ENCODE measurements at regions not wholly inside any gene's neighbourhood (a gene's known extent, or its start where the extent isn't known, plus 50 kb on each side); places are given as distances from the start of the nearest gene placed in this dataset.

DNA sequence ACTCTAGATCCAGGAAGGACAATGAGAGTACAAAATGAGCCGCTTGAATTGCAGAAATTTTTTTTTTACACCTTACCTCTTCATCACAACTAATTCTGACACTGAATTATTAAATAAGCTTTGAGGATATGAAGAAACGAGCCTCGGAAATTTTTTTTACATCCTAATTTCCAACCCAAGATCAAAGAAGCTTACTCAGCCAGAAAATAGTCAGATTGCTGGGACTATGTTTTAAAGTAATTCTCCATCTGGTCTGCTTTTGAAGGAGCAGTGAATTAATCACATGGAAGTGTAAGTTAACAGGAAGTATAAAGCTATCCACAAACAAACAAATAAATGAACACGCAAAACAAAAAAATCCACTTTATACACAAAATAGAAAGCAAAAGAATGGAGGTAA, 437.0 kb upstream of the KCNMB2 start:
- no peak for TF ChIP-seq CSDC2 (CRISPR knock-in tag; IDR thresholded peaks at IDR 0.05)
- TF ChIP-seq ESRRG (CRISPR knock-in tag; IDR thresholded peaks at IDR 0.05) = no peak
- TF ChIP-seq, protein P1, sequence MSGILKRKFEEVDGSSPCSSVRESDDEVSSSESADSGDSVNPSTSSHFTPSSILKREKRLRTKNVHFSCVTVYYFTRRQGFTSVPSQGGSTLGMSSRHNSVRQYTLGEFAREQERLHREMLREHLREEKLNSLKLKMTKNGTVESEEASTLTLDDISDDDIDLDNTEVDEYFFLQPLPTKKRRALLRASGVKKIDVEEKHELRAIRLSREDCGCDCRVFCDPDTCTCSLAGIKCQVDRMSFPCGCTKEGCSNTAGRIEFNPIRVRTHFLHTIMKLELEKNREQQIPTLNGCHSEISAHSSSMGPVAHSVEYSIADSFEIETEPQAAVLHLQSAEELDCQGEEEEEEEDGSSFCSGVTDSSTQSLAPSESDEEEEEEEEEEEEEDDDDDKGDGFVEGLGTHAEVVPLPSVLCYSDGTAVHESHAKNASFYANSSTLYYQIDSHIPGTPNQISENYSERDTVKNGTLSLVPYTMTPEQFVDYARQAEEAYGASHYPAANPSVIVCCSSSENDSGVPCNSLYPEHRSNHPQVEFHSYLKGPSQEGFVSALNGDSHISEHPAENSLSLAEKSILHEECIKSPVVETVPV (CRISPR knock-in tag; IDR thresholded peaks at IDR 0.05) = no peak
- TF ChIP-seq, protein P2, sequence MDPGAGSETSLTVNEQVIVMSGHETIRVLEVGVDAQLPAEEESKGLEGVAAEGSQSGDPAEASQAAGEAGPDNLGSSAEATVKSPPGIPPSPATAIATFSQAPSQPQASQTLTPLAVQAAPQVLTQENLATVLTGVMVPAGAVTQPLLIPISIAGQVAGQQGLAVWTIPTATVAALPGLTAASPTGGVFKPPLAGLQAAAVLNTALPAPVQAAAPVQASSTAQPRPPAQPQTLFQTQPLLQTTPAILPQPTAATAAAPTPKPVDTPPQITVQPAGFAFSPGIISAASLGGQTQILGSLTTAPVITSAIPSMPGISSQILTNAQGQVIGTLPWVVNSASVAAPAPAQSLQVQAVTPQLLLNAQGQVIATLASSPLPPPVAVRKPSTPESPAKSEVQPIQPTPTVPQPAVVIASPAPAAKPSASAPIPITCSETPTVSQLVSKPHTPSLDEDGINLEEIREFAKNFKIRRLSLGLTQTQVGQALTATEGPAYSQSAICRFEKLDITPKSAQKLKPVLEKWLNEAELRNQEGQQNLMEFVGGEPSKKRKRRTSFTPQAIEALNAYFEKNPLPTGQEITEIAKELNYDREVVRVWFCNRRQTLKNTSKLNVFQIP (CRISPR knock-in tag; IDR thresholded peaks at IDR 0.05; ENCODE audit: borderline replicate concordance, low read depth) = no peak
- TF ChIP-seq TCF4 (CRISPR knock-in tag; IDR thresholded peaks at IDR 0.05; ENCODE audit: borderline replicate concordance) = no peak
- TF ChIP-seq ARNTL (CRISPR knock-in tag; IDR thresholded peaks at IDR 0.05; ENCODE audit: borderline replicate concordance, low read depth) = no peak
- no peak for TF ChIP-seq PPARA (CRISPR knock-in tag; IDR thresholded peaks at IDR 0.05; ENCODE audit: borderline replicate concordance)
- TF ChIP-seq, protein P3, sequence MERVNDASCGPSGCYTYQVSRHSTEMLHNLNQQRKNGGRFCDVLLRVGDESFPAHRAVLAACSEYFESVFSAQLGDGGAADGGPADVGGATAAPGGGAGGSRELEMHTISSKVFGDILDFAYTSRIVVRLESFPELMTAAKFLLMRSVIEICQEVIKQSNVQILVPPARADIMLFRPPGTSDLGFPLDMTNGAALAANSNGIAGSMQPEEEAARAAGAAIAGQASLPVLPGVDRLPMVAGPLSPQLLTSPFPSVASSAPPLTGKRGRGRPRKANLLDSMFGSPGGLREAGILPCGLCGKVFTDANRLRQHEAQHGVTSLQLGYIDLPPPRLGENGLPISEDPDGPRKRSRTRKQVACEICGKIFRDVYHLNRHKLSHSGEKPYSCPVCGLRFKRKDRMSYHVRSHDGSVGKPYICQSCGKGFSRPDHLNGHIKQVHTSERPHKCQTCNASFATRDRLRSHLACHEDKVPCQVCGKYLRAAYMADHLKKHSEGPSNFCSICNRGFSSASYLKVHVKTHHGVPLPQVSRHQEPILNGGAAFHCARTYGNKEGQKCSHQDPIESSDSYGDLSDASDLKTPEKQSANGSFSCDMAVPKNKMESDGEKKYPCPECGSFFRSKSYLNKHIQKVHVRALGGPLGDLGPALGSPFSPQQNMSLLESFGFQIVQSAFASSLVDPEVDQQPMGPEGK (CRISPR knock-in tag; IDR thresholded peaks at IDR 0.05; ENCODE audit: borderline replicate concordance) = no peak
- TF ChIP-seq ZNF70 (CRISPR knock-in tag; IDR thresholded peaks at IDR 0.05) = no peak
- no peak for TF ChIP-seq ZFP3 (CRISPR knock-in tag; IDR thresholded peaks at IDR 0.05)
- TF ChIP-seq RARB (CRISPR knock-in tag; IDR thresholded peaks at IDR 0.05) = no peak
- TF ChIP-seq SNAI2 (CRISPR knock-in tag; IDR thresholded peaks at IDR 0.05) = no peak
- no peak for TF ChIP-seq BACH2 (CRISPR knock-in tag; IDR thresholded peaks at IDR 0.05; ENCODE audit: borderline replicate concordance)
- TF ChIP-seq, protein P4, sequence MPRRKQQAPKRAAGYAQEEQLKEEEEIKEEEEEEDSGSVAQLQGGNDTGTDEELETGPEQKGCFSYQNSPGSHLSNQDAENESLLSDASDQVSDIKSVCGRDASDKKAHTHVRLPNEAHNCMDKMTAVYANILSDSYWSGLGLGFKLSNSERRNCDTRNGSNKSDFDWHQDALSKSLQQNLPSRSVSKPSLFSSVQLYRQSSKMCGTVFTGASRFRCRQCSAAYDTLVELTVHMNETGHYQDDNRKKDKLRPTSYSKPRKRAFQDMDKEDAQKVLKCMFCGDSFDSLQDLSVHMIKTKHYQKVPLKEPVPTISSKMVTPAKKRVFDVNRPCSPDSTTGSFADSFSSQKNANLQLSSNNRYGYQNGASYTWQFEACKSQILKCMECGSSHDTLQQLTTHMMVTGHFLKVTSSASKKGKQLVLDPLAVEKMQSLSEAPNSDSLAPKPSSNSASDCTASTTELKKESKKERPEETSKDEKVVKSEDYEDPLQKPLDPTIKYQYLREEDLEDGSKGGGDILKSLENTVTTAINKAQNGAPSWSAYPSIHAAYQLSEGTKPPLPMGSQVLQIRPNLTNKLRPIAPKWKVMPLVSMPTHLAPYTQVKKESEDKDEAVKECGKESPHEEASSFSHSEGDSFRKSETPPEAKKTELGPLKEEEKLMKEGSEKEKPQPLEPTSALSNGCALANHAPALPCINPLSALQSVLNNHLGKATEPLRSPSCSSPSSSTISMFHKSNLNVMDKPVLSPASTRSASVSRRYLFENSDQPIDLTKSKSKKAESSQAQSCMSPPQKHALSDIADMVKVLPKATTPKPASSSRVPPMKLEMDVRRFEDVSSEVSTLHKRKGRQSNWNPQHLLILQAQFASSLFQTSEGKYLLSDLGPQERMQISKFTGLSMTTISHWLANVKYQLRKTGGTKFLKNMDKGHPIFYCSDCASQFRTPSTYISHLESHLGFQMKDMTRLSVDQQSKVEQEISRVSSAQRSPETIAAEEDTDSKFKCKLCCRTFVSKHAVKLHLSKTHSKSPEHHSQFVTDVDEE (CRISPR knock-in tag; IDR thresholded peaks at IDR 0.05) = no peak
- no peak for TF ChIP-seq ISL1 (CRISPR knock-in tag; IDR thresholded peaks at IDR 0.05)
- ATAC-seq = no peak

DNA sequence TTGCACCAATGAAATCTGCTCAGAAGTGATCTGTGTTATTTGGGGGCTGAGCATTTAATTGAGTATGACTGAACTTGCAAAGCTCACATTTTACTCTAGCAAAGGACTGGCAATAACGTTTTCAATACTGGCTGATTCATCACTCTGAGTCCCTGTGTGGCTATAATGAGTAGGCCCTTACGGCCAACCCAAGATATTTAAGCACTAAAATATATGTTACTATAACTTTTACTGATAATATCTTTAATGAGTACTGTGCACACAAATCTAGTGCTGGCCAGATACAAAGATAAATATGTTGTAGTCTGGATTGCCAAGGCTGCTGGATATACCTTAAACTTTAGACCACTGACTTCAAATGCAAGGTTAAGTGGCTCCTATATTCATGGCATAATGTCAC, 436.4 kb upstream of the KCNMB2 start:
- peak; percentile 35; the same call in 1 of the 3 replicates for ATAC-seq
- TF ChIP-seq ZNF8 (CRISPR knock-in tag; IDR thresholded peaks at IDR 0.05) (no peak), SNAI2 (CRISPR knock-in tag; IDR thresholded peaks at IDR 0.05) (no peak), ARNTL (CRISPR knock-in tag; IDR thresholded peaks at IDR 0.05; ENCODE audit: borderline replicate concordance, low read depth) (no peak), ZFP3 (CRISPR knock-in tag; IDR thresholded peaks at IDR 0.05) (no peak), ISL1 (CRISPR knock-in tag; IDR thresholded peaks at IDR 0.05) (no peak), ZNF70 (CRISPR knock-in tag; IDR thresholded peaks at IDR 0.05) (no peak), ZFP30 (CRISPR knock-in tag; IDR thresholded peaks at IDR 0.05) (no peak), ESRRG (CRISPR knock-in tag; IDR thresholded peaks at IDR 0.05) (no peak), PPARA (CRISPR knock-in tag; IDR thresholded peaks at IDR 0.05; ENCODE audit: borderline replicate concordance) (no peak), RARB (CRISPR knock-in tag; IDR thresholded peaks at IDR 0.05) (no peak)
- TF ChIP-seq, protein P2 (CRISPR knock-in tag; IDR thresholded peaks at IDR 0.05; ENCODE audit: borderline replicate concordance, low read depth) = no peak
- TF ChIP-seq, protein P1 (CRISPR knock-in tag; IDR thresholded peaks at IDR 0.05) = no peak

DNA sequence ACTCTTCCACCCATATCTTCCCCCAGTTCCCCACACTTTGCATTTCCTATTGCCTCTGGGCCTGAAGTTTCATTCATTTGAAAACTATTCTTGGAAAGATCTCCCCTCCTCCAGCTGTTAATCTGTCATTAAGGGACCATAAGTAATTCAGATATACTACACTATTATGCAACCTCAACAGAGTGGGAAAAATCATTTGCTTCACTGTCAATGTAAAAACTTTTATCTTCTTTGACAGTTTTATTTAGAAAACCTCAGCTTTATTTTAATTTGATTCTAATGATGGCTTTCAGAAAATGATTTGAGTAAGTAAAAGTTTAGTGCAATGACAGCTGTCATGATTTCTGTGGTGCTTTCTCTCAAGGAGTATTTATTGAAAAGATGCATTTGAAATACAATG, 435.3 kb upstream of the KCNMB2 start:
- no peak for ATAC-seq
- TF ChIP-seq PPARA (CRISPR knock-in tag; IDR thresholded peaks at IDR 0.05; ENCODE audit: borderline replicate concordance) (no peak), ZNF8 (CRISPR knock-in tag; IDR thresholded peaks at IDR 0.05) (no peak), ARNTL (CRISPR knock-in tag; IDR thresholded peaks at IDR 0.05; ENCODE audit: borderline replicate concordance, low read depth) (no peak), ZNF565 (CRISPR knock-in tag; conservative IDR thresholded peaks at IDR 0.05; ENCODE audit: low read depth) (no peak), RARB (CRISPR knock-in tag; IDR thresholded peaks at IDR 0.05) (no peak), ISL1 (CRISPR knock-in tag; IDR thresholded peaks at IDR 0.05) (no peak), ESRRG (CRISPR knock-in tag; IDR thresholded peaks at IDR 0.05) (no peak), GLIS3 (CRISPR knock-in tag; IDR thresholded peaks at IDR 0.05) (no peak), ZNF70 (CRISPR knock-in tag; IDR thresholded peaks at IDR 0.05) (no peak), ZC3H10 (CRISPR knock-in tag; IDR thresholded peaks at IDR 0.05) (no peak)
- TF ChIP-seq, protein P5, sequence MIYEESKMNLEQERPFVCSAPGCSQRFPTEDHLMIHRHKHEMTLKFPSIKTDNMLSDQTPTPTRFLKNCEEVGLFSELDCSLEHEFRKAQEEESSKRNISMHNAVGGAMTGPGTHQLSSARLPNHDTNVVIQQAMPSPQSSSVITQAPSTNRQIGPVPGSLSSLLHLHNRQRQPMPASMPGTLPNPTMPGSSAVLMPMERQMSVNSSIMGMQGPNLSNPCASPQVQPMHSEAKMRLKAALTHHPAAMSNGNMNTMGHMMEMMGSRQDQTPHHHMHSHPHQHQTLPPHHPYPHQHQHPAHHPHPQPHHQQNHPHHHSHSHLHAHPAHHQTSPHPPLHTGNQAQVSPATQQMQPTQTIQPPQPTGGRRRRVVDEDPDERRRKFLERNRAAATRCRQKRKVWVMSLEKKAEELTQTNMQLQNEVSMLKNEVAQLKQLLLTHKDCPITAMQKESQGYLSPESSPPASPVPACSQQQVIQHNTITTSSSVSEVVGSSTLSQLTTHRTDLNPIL (CRISPR knock-in tag; IDR thresholded peaks at IDR 0.05; ENCODE audit: low read depth) = no peak
- TF ChIP-seq, protein P1 (CRISPR knock-in tag; IDR thresholded peaks at IDR 0.05) = no peak

Data from SK-N-SH treated with all-trans-retinoic acid at 6 μM for 48 hours (cell line).